H1 (cell line): ENCODE measurements at regions not wholly inside any gene's neighbourhood (a gene's known extent, or its start where the extent isn't known, plus 50 kb on each side); places are given as distances from the start of the nearest gene placed in this dataset.

Experiments
- CTCF ChIA-PET: fragments of 300-600 bp; sonication (Branson Sonifier 250); formaldehyde crosslinking; loops from one replicate; lab custom pipeline; 2021; ENCODE audit not compliant: partially characterized antibody; lab: Charles Lee
- POLR2A ChIA-PET: fragments of 300-600 bp; sonication (Branson Sonifier 250); formaldehyde crosslinking; loops from one replicate; lab custom pipeline; 2021; ENCODE audit warnings: inconsistent platforms; ENCODE audit not compliant: partially characterized antibody; lab: Charles Lee
- DNase-seq, 2 experiments: peaks; one replicate each; pipeline versions ENCODE4 v3.0.0 to v3.0.0-alpha.2; 2010 to 2022; ENCODE audit warnings: low spot score in 2 of 2, low read depth in 1 of 2, mixed read lengths in 1 of 2
- FAIRE-seq: peaks from 2 replicates; lab custom pipeline; 2011; peaks lifted over from hg19 to GRCh38; lab: Jason Lieb, UNC
- H2AFZ ChIP-seq: 2 replicates; pipeline ENCODE4 v1.8.1; 2012; ENCODE audit warnings: low read length, inconsistent platforms
- H2AK5ac ChIP-seq: 2 replicates; pipeline ENCODE4 v1.6.1; 2013; ENCODE audit warnings: low read depth, low read length
- H2BK120ac ChIP-seq: replicated peaks from 2 replicates; pipeline ENCODE3; 2013; ENCODE audit warnings: low read depth, low read length, inconsistent platforms
- H2BK12ac ChIP-seq: 2 replicates; pipeline ENCODE4 v1.6.1; 2013; ENCODE audit warnings: low read depth, low read length
- H2BK15ac ChIP-seq: 2 replicates; pipeline ENCODE4 v1.6.1; 2013; ENCODE audit warnings: low read length
- H2BK20ac ChIP-seq: 2 replicates; pipeline ENCODE4 v1.6.1; 2013; ENCODE audit warnings: low read length
- H2BK5ac ChIP-seq: 2 replicates; pipeline ENCODE4 v1.6.1; 2013; ENCODE audit warnings: low read depth, low read length
- H3K14ac ChIP-seq: 2 replicates; pipeline ENCODE4 v1.6.1; 2013; ENCODE audit warnings: inconsistent platforms; ENCODE audit not compliant: insufficient read length
- H3K18ac ChIP-seq: 2 replicates; pipeline ENCODE4 v1.6.1; 2013; ENCODE audit warnings: low read length; ENCODE audit errors: extremely low read depth
- H3K23ac ChIP-seq: 2 replicates; pipeline ENCODE4 v1.6.1; 2013; ENCODE audit warnings: inconsistent platforms; ENCODE audit not compliant: insufficient read length
- H3K23me2 ChIP-seq: 2 replicates; pipeline ENCODE4 v1.6.1; 2013; ENCODE audit warnings: low read depth, low read length
- H3K27ac ChIP-seq: 2 replicates; pipeline ENCODE4 v1.6.1; 2011; ENCODE audit warnings: low read depth, low read length, inconsistent platforms
- H3K27me3 ChIP-seq, 4 experiments: replicated peaks in 1 of 4; 1 replicate in 1 of 4; 2 replicates in 3 of 4; pipeline versions ENCODE4 v1.6.1 to v1.8.1; 2011 to 2013; ENCODE audit warnings: low read length in 3 of 4, mild to moderate bottlenecking in 3 of 4, inconsistent platforms in 2 of 4, mixed read lengths in 2 of 4, moderate library complexity in 1 of 4; ENCODE audit not compliant: control insufficient read depth in 3 of 4, insufficient read depth in 3 of 4; ENCODE audit errors: extremely low read depth in 1 of 4
- H3K36me3 ChIP-seq, 4 experiments: 2 replicates each; pipeline versions ENCODE4 v1.6.1 to v1.8.1; 2011 to 2013; ENCODE audit warnings: mild to moderate bottlenecking in 4 of 4, low read length in 3 of 4, moderate library complexity in 2 of 4, control low read depth in 1 of 4, inconsistent platforms in 1 of 4; ENCODE audit not compliant: insufficient read depth in 4 of 4, control insufficient read depth in 2 of 4
- H3K4ac ChIP-seq: replicated peaks from 2 replicates; pipeline ENCODE3; 2013; ENCODE audit warnings: low read length, low read depth, mixed read lengths, inconsistent platforms; ENCODE audit not compliant: insufficient read length
- H3K4me1 ChIP-seq, 4 experiments: replicated peaks in 1 of 4; 1 replicate in 1 of 4; 2 replicates in 3 of 4; pipeline versions ENCODE4 v1.6.1 to v1.8.1; 2011 to 2013; ENCODE audit warnings: low read length in 3 of 4, inconsistent platforms in 2 of 4, mixed read lengths in 1 of 4; ENCODE audit not compliant: insufficient read depth in 4 of 4, control insufficient read depth in 3 of 4
- H3K4me2 ChIP-seq, 2 experiments: 2 replicates each; pipeline versions ENCODE4 v1.6.1 to v1.8.1; 2011 to 2013; ENCODE audit warnings: low read depth in 2 of 2, low read length in 2 of 2, control low read depth in 1 of 2, inconsistent platforms in 1 of 2, mild to moderate bottlenecking in 1 of 2; ENCODE audit not compliant: insufficient read depth in 1 of 2
- H3K4me3 ChIP-seq, 4 experiments: fragments of 200-600, 300-600 bp in 1 of 4; sonication (generic), shearing (Covaris generic), sonication (Bioruptor Twin) in 1 of 4; 2 replicates each; pipeline versions ENCODE4 v1.5.1 to v1.8.1; 2011 to 2016; ENCODE audit warnings: low read length in 4 of 4, low read depth in 3 of 4, control low read depth in 2 of 4, inconsistent platforms in 2 of 4, mild to moderate bottlenecking in 2 of 4, mixed read lengths in 1 of 4, moderate library complexity in 1 of 4; ENCODE audit not compliant: insufficient read depth in 2 of 4; ENCODE audit errors: extremely low read depth in 1 of 4
- H3K56ac ChIP-seq: replicated peaks from 2 replicates; pipeline ENCODE3; 2013; ENCODE audit warnings: low read depth, mild to moderate bottlenecking, mixed read lengths, low read length, inconsistent platforms; ENCODE audit not compliant: insufficient read length
- H3K79me1 ChIP-seq: 2 replicates; pipeline ENCODE4 v1.6.1; 2013; ENCODE audit warnings: low read depth, low read length, control low read depth
- H3K79me2 ChIP-seq, 2 experiments: 2 replicates each; pipeline versions ENCODE4 v1.6.1 to v1.8.1; 2012 to 2013; ENCODE audit warnings: low read length in 2 of 2, mild to moderate bottlenecking in 2 of 2, inconsistent platforms in 1 of 2; ENCODE audit not compliant: insufficient read depth in 2 of 2, control insufficient read depth in 1 of 2
- H3K9ac ChIP-seq, 4 experiments: replicated peaks in 1 of 4; 1 replicate in 1 of 4; 2 replicates in 3 of 4; pipeline versions ENCODE4 v1.6.1 to v1.8.1; 2011 to 2013; ENCODE audit warnings: low read depth in 3 of 4, low read length in 3 of 4, control low read depth in 2 of 4, mild to moderate bottlenecking in 2 of 4, moderate library complexity in 2 of 4, inconsistent platforms in 1 of 4; ENCODE audit errors: extremely low read depth in 1 of 4
- H3K9me3 ChIP-seq, 2 experiments: 2 replicates each; pipeline versions ENCODE4 v1.6.1 to v1.8.1; 2012 to 2013; ENCODE audit warnings: mild to moderate bottlenecking in 2 of 2, moderate library complexity in 2 of 2, control low read depth in 1 of 2, inconsistent platforms in 1 of 2, low read depth in 1 of 2, low read length in 1 of 2, mixed read lengths in 1 of 2; ENCODE audit not compliant: insufficient read depth in 2 of 2
- H4K20me1 ChIP-seq, 2 experiments: replicated peaks in 1 of 2; 2 replicates each; pipeline versions ENCODE3 to v1.8.1; 2011 to 2013; ENCODE audit warnings: inconsistent platforms in 2 of 2, low read length in 2 of 2, mild to moderate bottlenecking in 1 of 2; ENCODE audit not compliant: insufficient read depth in 2 of 2, control insufficient read depth in 1 of 2
- H4K5ac ChIP-seq: 2 replicates; pipeline ENCODE4 v1.6.1; 2013; ENCODE audit warnings: low read length, low read depth, mixed read lengths, inconsistent platforms; ENCODE audit not compliant: insufficient read length
- H4K8ac ChIP-seq: 2 replicates; pipeline ENCODE4 v1.8.0; 2013; ENCODE audit warnings: mild to moderate bottlenecking, moderate library complexity, low read length, inconsistent platforms; ENCODE audit not compliant: insufficient read depth; ENCODE audit errors: extremely low read depth
- H4K91ac ChIP-seq: replicated peaks from 2 replicates; pipeline ENCODE3; 2013; ENCODE audit warnings: low read length, mixed read lengths, inconsistent platforms; ENCODE audit not compliant: insufficient read length
- BCL11A ChIP-seq, 2 experiments: IDR thresholded peaks; one replicate each; pipeline ENCODE4 v1.6.1; 2011; ENCODE audit warnings: low read depth in 2 of 2, low read length in 2 of 2, mild to moderate bottlenecking in 2 of 2
- BRCA1 ChIP-seq: IDR thresholded peaks from 2 replicates; pipeline ENCODE4 v1.6.1; 2012; ENCODE audit warnings: low read depth, low read length, improper control_type of control experiment
- CBX5 ChIP-seq: fragments of 300-800, 300-1000 bp; sonication (generic); IDR thresholded peaks from 2 replicates; pipeline ENCODE4 v1.7.1; 2016; ENCODE audit warnings: antibody characterized with exemption, low read length, low read depth
- CTBP2 ChIP-seq: IDR thresholded peaks from 2 replicates; pipeline ENCODE4 v1.7.0; 2011; ENCODE audit warnings: borderline replicate concordance, mild to moderate bottlenecking, moderate library complexity, mixed read lengths, low read length; ENCODE audit not compliant: insufficient read depth, insufficient read length
- EP300 ChIP-seq, 2 experiments: IDR thresholded peaks; 1 replicate in 1 of 2; 2 replicates in 1 of 2; pipeline ENCODE4 v1.6.1; 2011 to 2012; ENCODE audit warnings: low read depth in 2 of 2, low read length in 2 of 2, mild to moderate bottlenecking in 2 of 2, borderline replicate concordance in 1 of 2, inconsistent platforms in 1 of 2, moderate library complexity in 1 of 2
- JUN ChIP-seq: IDR thresholded peaks from 2 replicates; pipeline ENCODE4 v1.6.1; 2011; ENCODE audit warnings: low read depth, mild to moderate bottlenecking, improper control_type of control experiment, low read length
- KDM5A ChIP-seq: fragments of 200-600 bp; IDR thresholded peaks from 2 replicates; pipeline ENCODE4 v1.7.1; 2012; ENCODE audit warnings: mild to moderate bottlenecking, low read length, inconsistent platforms, mixed read lengths
- RNF2 ChIP-seq: fragments of 200-900, 300-1000 bp; sonication (generic); IDR thresholded peaks from 2 replicates; pipeline ENCODE4 v1.7.1; 2016; ENCODE audit warnings: borderline replicate concordance, low read depth, mild to moderate bottlenecking, antibody characterized with exemption, low read length; ENCODE audit not compliant: poor library complexity, severe bottlenecking; ENCODE audit errors: missing control alignments
- SP2 ChIP-seq: IDR thresholded peaks from 2 replicates; pipeline ENCODE4 v1.6.1; 2012; ENCODE audit warnings: mild to moderate bottlenecking, low read length, inconsistent platforms
- SP4 ChIP-seq: IDR thresholded peaks from 2 replicates; pipeline ENCODE4 v1.6.1; 2012; ENCODE audit warnings: low read length, inconsistent platforms
- WGBS, 2 experiments: shearing (Covaris generic) in 1 of 2; methylation state at CpG; one replicate each; pipeline versions ENCODE4 v1.1.6 to v1.1.7; 2013 to 2015; ENCODE audit warnings: low lambda C conversion rate in 2 of 2, mixed read lengths in 2 of 2, inconsistent platforms in 1 of 2, low coverage in 1 of 2, missing lambda C conversion rate in 1 of 2; ENCODE audit not compliant: insufficient replicate concordance in 2 of 2, insufficient coverage in 1 of 2, insufficient read length in 1 of 2; ENCODE audit errors: extremely low coverage in 1 of 2, missing lambda C conversion rate in 1 of 2; 5-methylcytosine and 5-hydroxymethylcytosine counted together
- TF ChIP-seq, protein P1 (sequence below): IDR thresholded peaks from 2 replicates; pipeline ENCODE4 v1.6.1; 2012; ENCODE audit warnings: inconsistent platforms
- TF ChIP-seq, protein P2 (sequence below): IDR thresholded peaks from 2 replicates; pipeline ENCODE4 v1.6.1; 2011; ENCODE audit warnings: low read length, improper control_type of control experiment

DNA sequence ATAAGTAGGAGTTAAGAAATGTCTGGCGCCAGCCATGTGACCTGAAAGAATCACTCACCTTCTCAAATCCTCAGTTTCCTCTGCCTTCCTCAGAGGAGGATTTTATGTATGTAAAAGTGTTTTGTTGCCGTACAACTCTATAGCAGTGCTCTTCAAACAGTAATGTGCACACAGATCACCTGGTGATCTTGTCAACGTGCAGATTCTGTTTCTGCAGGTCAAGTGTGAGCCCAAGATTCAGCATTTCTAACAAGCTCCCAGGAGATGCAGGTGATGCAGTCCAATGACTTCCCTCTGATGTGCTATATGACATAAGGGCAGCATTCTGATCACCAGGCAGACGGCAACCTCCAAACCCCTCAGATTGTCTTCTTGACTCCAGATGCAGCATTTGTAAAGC, 83.7 kb downstream of the CDC7 start:
- Histone ChIP-seq H3K79me1 (no peaks in the 10 kb centered on the region), H3K36me3 (no peaks in the 10 kb centered on the region), H3K27me3 (no peaks in the 10 kb centered on the region), H2BK12ac (0 out of 2 replicates have a peak overlapping the region, but pooled peaks have one; percentile 35), H2AK5ac (no peak overlapping the region), H2BK120ac (no peak overlapping the region), H2BK20ac (no peak overlapping the region), H3K4ac (no peak overlapping the region), H3K23me2 (no peaks in the 10 kb centered on the region), H3K9ac (no peak overlapping the region), H3K14ac (no peak overlapping the region), H3K27ac (no peak overlapping the region), H3K4me1 (peaks cover 0 to under 1% (median 0%) of the 10 kb centered on the region in 4 experiments; a peak in 1 of 7 replicates), H3K9me3 (no peaks in the 10 kb centered on the region), H3K79me2 (no peaks in the 10 kb centered on the region), H4K20me1 (no peaks in the 10 kb centered on the region), H3K4me2 (no peak overlapping the region), H3K4me3 (no peak overlapping the region), H2BK15ac (no peak overlapping the region), H3K23ac (no peak overlapping the region), H4K91ac (no peak overlapping the region), H3K18ac (no peak overlapping the region), H4K8ac (no peak overlapping the region), H2BK5ac (no peak overlapping the region), H4K5ac (no peak overlapping the region), H2AFZ (no peak overlapping the region), H3K56ac (no peak overlapping the region)
- WGBS, 2 experiments, result 82% methylated on average over 4 of the region's 4 CpGs; no CpG with 5 or more reads in 1 of the 2 experiments
- ChIA-PET POLR2A (no interaction called here), CTCF (interaction anchor here (1.3 to 1.5 kb wide), 2 partner anchors 15 to 23 kb away, joined by 3 to 4 read pairs; no protein-coding TSS in a partner anchor)
- no peak for DNase-seq
- FAIRE-seq, result no peak
- no peak for TF ChIP-seq SP2
- TF ChIP-seq BCL11A (IDR thresholded peaks at IDR 0.05; ENCODE audit: low read depth in 2 of 2, low read length in 2 of 2), result no peak
- TF ChIP-seq SP4, result no peak
- TF ChIP-seq JUN, result no peak
- TF ChIP-seq CBX5, result no peak
- no peak for TF ChIP-seq EP300 (IDR thresholded peaks at IDR 0.05; ENCODE audit: borderline replicate concordance in 1 of 2, low read depth in 2 of 2, low read length in 2 of 2)
- no peak for TF ChIP-seq BRCA1
- TF ChIP-seq, protein P1, sequence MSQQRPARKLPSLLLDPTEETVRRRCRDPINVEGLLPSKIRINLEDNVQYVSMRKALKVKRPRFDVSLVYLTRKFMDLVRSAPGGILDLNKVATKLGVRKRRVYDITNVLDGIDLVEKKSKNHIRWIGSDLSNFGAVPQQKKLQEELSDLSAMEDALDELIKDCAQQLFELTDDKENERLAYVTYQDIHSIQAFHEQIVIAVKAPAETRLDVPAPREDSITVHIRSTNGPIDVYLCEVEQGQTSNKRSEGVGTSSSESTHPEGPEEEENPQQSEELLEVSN, result no peak
- no peak for TF ChIP-seq RNF2
- no peak for TF ChIP-seq KDM5A
- no peak for TF ChIP-seq CTBP2
- TF ChIP-seq, protein P2, sequence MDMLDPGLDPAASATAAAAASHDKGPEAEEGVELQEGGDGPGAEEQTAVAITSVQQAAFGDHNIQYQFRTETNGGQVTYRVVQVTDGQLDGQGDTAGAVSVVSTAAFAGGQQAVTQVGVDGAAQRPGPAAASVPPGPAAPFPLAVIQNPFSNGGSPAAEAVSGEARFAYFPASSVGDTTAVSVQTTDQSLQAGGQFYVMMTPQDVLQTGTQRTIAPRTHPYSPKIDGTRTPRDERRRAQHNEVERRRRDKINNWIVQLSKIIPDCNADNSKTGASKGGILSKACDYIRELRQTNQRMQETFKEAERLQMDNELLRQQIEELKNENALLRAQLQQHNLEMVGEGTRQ, result no peak
